ENCODE measurements at regions not wholly inside any gene's neighbourhood (a gene's known extent, or its start where the extent isn't known, plus 50 kb on each side); places are given as distances from the start of the nearest gene placed in this dataset.

DNA sequence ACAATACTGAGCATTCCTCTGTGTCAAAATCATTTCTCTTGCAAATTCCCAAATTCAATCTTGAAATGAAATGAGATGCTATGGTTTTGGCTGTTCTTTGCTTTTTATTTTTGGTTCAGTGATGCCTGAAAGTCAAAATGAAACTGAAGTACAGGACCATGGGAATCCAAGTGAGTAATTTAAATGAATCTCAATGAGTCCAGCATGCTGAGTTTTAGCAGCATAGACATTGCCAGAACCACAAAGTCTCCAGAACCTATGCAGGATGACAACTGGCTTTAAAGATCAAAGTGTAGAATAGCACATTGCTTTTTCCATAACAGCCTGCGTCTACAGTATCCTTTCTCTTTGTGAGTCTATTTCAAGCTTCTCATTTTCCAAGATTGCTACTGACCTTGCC, 1050.7 kb upstream of the PIK3C3 start:
- DNase-seq (ENCODE audit: low read depth, low spot score) = no peak

DNA sequence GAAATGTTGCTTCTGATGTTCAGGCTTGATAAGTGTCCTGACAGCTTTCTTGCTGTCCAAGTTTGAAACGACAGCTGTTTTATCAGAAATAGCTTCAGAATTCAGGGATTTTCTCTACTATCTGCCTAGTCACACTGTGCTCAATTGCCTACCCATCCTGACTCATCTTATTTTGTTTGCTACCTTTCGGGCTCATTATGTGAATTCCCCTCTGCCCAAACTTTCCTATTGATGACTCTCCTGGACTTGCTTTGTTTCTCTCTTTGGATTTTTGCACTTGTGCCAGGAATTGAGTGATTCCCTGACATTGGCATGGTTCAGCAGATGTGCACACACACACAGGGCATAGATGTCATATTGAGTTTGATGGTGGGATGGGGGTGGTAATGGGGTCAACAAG, 1052.6 kb upstream of the PIK3C3 start:
- no peak for DNase-seq (ENCODE audit: low read depth, low spot score)

- DNase-seq (ENCODE audit: low read depth, low spot score) = no peak
These were observed 1057.2 kb upstream of the PIK3C3 start for GRCh38 chr18:40897884-40898283.

DNA sequence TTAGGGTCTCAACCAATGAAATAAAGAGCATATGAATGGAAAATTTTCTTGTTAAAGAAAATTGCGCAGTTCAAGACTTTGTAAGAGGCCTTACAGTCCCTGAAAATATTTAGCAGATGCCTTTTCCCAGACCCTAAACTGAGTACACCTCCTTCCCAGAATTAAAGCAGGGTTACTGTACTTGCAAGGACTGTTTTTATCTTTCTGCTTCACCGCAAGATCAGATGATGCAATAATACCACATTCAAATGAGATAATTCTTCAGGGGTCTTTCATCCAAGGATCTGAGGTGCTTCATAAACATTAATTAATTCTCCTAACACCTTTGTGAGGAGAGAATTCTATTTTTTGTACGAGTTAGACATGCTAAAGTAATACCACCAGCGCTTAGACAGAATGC, 1071.8 kb upstream of the PIK3C3 start:
- no peak for DNase-seq (ENCODE audit: low read depth, low spot score)

DNA sequence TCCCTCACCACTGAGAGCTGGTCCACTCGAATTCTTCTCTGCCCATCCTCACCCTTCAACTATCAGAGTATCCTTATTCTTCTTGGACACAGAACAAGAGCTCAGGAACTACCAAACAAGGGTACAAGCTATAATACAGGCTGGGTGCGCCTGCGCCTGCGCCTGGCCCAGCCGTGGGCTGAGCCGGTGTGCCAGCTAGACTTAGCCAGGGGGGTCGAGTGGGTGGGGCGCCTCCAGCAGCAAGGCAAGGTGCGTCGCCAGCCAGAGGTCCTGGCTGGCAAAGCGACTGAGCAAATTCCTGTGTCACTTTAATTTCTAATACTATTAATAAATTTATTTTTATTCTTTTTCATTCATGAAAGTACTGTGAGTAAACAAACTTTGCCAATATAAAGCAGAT, 1072.6 kb upstream of the PIK3C3 start:
- no peak for DNase-seq (ENCODE audit: low read depth, low spot score)

DNA sequence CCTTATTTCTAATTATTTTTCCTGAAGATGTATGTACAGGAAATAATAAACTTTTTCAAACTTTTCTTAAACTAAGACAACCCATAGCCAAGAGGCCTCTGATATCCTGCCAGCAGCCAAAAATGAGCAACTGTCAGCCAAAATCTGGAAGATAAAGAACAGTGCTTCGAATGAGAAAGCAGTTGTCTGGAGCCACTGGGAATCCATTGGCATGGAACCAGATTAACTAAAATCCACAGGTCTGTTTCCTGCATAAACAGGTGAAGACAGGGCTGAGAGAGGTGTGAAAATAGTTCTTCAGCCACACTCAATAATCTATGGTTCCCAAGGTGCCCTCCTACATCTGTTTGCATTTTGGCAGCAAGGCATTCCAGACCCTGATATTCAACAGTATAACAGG, 1076.7 kb upstream of the PIK3C3 start:
- no peak for DNase-seq (ENCODE audit: low read depth, low spot score)

- no peak for DNase-seq (ENCODE audit: low read depth, low spot score)
These were observed 1077.9 kb upstream of the PIK3C3 start for GRCh38 chr18:40877096-40877495.

DNA sequence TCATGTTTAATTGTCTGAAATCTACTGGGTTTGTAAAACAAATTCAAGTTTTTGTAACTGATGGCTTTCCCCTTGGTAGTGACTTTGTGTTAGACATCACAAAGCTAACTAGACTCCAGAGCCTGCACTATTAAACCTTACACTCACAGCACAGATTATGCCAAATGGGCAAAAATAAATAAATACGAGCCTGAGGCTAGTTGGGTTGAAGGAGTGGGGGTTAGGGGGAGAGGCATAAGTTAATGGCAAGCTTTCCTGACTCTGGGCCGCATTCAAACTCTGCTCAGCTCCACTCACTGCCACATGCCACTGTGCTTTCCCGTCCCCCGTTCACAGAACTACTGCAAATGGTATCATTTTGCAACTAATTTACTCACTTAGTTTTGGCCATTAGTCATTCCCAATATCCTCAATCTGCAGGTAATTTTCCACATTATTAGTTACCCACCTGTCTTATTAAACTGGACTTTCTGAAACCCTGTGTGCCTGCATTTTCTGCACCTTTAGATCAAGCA, 1079.9 kb upstream of the PIK3C3 start:
- DNase-seq (ENCODE audit: low read depth, low spot score) = no peak

DNA sequence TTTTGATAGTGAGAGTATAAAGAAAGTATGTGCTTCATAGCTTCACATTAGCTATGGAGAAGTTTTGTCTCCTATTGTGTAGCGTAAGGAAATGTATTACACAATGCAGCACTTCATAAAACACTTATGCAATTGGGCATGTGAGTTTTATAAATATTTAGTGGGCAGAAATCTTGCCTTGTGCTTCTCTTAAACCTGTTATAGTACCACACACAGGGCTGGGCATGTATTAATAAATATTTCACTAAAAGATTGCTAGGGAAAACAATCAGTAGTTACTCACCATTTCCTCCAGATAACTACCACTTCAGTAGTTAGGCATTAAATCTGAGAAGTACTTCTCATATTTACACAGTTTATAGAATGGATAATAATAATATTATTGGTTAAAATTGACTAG, 1080.8 kb upstream of the PIK3C3 start:
- no peak for DNase-seq (ENCODE audit: low read depth, low spot score)

DNA sequence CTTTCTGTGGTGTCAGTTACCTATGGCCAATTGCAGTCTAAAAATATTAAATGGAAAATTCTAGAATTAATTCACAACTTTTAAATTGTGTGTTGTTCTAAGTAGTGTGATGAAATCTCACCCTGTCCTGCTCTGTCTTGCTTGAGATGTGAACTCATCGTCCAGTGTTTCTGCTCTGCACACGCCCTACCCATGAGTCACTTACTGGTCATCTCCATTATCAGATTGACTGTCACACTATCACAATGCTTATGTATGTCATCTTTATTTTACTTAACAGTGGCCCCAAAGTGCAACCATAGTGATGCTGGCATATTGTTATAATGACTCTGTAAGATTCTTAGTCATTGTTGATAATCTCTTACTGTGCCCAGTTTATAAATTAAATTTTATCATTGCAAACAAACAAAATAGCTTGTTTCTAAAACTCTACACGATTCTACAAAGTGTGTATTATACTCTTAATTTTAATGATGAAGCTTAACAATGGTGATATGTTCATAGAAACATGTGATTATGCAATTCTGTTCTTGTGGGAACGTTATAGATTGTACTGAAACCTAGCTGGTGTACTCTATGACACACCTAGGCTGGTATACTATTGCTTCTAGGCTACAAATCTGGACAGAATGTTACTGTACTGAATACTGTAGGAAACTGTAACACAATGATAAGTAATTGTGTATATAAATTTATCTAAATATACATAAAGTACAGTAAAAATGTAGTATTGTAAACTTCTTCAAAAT, 1086.8 kb upstream of the PIK3C3 start:
- DNase-seq (ENCODE audit: low read depth, low spot score) = no peak

DNA sequence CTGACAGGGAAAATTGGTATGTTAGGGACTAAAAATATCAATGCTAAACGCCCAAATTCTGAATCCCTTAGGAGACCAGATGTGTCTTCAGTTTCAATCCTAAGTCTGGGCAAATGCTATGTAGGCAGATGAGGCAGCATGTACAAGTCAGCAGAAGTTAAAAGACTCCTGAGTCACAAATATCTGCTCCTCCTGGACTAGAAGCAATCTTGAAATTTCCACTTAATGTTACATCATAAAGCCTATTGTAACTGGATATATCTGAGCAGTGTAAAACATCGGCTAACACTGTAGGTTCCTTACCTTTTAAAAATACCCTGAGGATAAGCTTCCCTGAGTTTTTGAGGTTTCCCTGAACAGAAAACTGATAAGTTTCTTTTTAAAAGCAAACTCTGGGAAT, 1087.6 kb upstream of the PIK3C3 start:
- DNase-seq (ENCODE audit: low read depth, low spot score) = no peak

GRCh38 chr18:40866968-40867367, 1088.1 kb upstream of the PIK3C3 start:
- DNase-seq (ENCODE audit: low read depth, low spot score) = no peak

GRCh38 chr18:40866013-40866645, 1088.9 kb upstream of the PIK3C3 start:
- DNase-seq (ENCODE audit: low read depth, low spot score) = no peak

GRCh38 chr18:40864846-40865245, 1090.2 kb upstream of the PIK3C3 start:
- no peak for DNase-seq (ENCODE audit: low read depth, low spot score)

GRCh38 chr18:40863801-40864200, 1091.2 kb upstream of the PIK3C3 start:
- no peak for DNase-seq (ENCODE audit: low read depth, low spot score)

- no peak for DNase-seq (ENCODE audit: low read depth, low spot score)
These were observed 1094.8 kb upstream of the PIK3C3 start for GRCh38 chr18:40860189-40860588.

- no peak for DNase-seq (ENCODE audit: low read depth, low spot score)
These were observed 1099.4 kb upstream of the PIK3C3 start for GRCh38 chr18:40855661-40856060.

DNA sequence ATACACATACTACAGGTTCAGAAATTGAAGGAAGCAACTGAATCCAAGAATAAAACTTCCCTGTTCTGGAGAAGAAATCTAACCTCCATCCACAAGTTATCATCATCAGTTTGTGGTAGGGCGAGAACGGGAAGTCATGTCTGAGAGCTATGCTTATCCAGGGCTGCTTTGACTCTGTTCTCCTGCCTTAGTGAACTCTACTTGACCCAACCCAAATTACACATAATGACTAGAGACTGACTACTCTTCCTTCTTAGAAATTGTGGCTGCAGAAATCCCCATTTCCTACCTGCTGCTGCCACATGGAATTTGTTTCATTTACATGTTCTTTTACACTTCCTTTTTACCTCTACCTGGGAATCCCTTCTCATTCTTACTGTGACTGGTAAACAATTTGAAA, 1102.6 kb upstream of the PIK3C3 start:
- no peak for DNase-seq (ENCODE audit: low read depth, low spot score)

DNA sequence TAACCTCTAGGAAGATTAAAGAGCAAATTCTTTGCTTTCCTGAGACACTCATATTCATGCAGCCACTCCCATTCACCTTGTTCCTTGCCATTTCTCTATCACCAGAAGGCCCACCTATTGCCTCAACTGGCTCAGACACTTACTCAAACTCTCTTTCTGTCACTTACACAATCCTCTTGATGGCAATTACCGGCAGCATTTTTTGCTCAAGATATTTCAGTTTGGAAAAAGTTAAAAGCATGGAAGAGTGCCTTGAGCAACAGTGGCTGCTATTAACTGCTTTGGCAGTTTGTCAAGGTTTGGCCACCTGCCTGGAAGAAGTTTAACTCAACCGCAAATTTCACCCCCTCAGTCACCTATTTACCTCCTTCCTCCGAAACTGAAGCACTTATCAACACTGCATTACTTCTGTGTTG, 1104.0 kb upstream of the PIK3C3 start:
- no peak for DNase-seq (ENCODE audit: low read depth, low spot score)

- DNase-seq (ENCODE audit: low read depth, low spot score) = no peak
These were observed 1105.1 kb upstream of the PIK3C3 start for GRCh38 chr18:40849886-40850285.

DNA sequence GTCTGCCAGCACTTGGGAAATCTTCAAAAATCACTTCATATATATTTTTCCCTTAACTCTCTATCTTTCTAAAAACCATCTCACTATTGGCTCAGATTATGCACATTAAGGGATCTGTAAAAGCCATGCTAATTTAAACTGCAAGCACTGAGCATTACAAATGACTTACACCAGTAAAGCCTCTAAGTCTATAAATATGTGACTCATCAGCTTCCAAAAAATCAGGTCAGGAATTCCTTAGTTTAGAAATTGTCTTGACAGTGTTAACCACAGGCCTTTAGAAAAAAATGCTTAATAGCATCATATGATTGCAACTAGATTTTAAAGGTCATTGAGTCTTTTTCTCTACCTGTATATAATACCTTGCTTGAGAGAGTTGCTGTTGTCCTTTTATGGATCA, 1113.6 kb upstream of the PIK3C3 start:
- DNase-seq (ENCODE audit: low read depth, low spot score) = no peak

DNA sequence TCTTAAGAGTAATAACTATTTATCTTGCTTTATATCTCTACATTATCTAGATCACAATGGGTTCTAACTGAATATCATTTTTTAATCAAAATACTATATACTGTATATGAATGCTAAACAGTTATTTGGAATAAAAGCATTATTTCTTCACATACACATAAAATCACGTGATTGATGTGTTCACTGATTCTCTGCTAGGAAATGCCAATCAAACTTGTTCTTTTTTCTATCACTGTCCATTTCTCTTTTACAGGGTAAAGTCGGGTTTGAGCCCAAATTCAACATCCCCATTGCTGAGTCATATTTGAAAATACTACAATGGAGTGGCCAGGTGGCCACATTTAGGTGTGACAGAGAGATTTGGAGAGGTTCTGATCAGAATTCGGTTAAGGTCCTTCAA, 1114.0 kb upstream of the PIK3C3 start:
- no peak for DNase-seq (ENCODE audit: low read depth, low spot score)

DNA sequence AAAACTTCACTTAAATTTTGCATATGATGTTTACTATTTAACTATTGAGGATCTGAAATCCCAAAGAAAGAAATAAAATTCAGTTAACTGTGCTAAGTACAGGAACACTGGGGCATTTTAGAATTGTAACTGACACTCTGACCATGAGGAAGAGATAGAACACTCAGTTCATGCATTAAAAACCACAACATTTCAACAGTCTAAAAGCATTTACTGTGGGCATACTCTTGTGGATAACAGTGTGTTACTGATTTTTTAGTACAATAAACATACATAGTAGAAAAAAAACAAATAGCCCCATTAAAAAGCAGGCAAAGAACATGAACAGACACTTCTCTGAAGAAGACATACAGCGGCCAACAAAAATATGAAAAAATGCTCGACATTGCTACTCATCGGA, 1122.7 kb upstream of the PIK3C3 start:
- no peak for DNase-seq (ENCODE audit: low read depth, low spot score)

Data from smooth muscle cell of the brain vasculature (primary cell).